GM18907 (cell line): ENCODE measurements at regions not wholly inside any gene's neighbourhood (a gene's known extent, or its start where the extent isn't known, plus 50 kb on each side); places are given as distances from the start of the nearest gene placed in this dataset.

Source experiments
- ATAC-seq: cut with Tn5 transposase; IDR thresholded peaks from one replicate; pipeline ENCODE4 v1.9.1; 2021; ENCODE audit warnings: mild to moderate bottlenecking, moderate library complexity; ENCODE audit not compliant: unreplicated experiment

DNA sequence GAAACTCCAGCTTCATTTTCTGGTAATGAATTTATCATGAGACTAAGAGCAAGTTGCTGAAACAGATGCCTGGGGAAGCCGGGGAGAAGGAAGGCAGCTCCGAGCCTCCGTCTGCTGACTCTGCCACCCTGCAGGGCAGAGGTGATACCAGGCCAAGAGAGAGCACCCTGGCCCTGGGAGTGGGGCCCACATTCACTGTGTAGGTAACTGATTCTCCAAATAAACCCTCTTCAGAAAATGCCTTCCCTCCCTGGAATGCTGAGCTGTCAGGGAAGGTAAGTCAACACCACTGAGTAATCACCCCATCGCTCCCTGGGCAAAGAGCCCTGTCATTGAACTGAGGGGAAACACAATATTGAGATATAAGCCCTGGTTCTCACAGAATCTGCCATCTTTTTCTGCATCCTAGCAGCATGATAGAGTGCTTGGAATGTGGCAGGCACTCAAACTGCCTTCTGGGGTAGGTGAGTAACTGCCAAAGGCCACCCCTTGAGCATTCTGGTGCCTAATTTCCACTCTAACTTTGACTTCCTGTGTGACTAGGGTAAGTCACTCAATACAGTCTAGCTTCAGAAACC, 147.6 kb downstream of the SPATA19 start:
- no peak for ATAC-seq

DNA sequence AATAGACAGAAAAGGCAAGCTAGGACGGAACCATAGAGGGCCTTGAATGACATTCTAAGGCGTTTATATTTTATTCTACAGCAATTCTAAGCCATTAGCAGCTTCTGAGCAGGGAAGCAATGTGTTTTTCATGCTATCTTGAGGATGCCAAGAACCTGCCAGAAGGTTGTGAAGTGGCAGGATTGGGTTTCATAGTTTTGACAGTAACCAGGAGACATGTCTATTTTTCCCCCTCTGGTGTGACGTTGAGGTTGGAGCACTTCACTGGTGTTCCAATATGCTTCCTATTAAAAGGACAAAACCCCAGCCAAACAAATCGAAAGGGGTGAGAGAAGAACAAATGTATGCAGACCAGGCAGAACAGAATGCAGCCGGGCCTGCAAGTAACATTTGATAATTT, 148.2 kb downstream of the SPATA19 start:
- no peak for ATAC-seq

DNA sequence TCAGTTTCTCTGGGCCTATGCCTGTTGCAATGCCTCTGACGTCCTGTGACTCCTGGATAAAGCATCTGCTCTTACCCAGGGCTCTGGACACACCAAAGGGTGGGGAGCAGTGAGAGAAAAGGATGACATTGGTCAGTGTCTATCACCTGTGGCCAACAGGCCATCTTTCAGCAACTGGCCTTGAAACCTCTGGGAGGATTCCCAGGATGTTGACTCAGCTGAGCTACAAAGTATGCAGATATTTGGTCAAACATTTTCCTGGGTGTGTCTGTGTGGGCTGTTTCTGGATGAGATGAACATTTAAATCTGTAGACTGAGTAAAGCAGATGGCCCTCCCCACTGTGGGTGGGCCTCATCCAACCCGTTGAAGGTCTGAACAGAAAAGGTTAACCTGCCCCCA, 149.9 kb downstream of the SPATA19 start:
- ATAC-seq: no peak

DNA sequence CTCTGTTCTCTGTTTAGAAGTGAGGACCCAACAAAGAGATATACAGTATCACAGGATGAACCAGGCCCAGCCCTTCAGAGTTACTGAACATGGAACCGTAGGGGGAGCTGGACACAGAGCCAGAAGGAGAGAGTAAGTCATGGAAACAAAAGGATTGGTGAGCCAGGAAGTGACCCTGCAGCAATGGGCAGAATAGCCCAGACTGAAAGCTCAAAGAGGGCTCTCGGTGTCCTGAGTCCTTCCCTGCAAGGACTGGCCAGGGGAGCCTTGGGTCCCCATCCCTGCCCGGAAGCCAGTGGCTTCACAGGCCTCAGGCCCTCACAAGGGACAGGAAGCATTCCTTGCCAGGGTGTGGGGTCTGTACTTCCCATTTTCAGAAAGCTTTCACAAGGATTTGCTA, 150.6 kb downstream of the SPATA19 start:
- no peak for ATAC-seq

DNA sequence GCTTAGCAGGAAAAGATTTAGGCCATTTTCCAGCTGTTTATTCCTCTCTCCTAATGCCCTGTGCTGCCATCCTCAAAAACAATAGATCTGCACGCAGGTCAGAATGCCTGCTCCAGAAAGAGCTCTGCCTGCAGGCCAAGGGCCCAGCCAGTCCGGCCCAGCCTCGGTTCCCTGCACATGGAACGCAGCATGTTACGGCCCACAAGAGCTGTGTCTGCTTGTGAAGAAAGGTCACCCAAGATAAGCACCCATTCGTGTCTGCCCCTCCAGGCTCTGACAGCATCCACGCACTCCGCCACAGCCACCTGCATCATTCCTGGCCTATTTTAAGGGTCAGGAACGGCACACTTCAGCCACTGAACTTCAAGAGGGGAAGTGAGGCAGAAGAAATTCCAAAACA, 152.2 kb downstream of the SPATA19 start:
- ATAC-seq: no peak

DNA sequence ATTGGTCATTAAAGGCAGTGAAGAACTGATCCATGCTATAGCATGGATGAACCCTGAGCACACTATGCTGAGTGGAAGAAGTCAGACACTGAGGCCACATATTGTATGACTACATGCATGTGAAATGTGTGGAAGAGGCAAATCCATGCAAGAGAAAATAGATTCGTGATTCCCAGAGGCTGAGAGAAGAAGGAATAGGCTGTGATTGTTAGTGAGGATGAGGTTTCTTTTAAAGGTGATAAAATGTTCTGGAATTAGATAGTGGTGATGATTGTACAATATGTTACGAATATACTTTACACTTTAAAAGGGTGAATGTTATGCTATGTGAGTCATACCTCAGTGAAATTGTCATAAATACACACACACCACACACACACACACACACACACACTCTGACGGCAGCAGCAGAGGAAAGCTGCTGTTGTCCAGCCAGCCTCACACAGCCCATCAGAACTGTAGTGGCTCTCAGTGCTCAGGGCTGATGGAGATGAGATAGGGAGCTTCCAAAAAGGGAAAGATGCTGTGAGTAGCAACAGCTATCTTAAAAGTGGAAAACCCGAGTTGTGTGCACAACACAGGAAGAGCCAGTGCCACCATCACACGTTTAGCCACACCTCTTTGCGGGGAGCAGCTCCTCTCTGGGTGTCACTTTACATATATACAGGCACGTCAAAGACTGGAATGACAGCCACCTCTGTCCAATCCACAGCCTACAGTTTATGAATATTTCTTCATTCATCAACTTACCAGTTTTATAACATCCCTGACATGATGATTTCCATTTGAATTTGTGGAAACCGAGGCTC, 153.0 kb downstream of the SPATA19 start:
- ATAC-seq: no peak

DNA sequence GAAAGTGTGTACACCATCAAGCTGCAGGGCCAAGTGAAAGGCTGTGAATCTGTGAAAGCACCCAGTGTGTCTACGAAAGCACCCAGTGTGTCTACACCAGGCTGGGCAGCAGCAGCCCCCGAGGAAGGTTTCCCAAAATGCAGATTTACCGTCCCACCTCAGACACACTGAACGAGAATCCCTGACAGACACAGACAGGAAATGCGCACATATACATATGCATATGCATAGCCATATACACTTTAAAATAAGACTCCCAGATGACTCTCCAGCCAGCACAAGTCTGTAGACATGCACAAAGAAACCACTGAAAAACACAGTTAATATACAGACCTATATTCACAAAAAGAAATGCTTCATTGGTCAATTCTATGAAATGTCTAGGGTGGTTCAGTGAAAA, 155.5 kb upstream of the OPCML start:
- no peak for ATAC-seq

DNA sequence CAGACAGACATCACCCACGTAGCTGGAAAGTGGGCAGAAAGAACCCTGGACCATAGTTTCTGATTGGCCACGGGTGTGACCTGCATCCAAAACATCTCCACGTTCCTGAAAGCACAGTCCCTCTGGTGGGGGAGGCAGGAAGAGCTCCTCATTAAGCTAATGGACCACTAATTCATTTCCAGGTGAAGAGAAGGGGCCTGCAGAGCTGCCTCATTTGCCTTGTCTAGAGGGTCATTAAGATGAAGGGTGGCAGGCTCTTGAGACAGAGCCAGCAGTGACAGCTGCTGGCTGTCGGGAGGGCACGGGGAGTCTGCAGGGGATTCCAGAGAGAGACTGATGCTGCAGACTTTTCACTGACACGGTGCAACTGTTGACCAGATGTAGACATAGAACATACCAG, 149.6 kb upstream of the OPCML start:
- ATAC-seq: no peak

DNA sequence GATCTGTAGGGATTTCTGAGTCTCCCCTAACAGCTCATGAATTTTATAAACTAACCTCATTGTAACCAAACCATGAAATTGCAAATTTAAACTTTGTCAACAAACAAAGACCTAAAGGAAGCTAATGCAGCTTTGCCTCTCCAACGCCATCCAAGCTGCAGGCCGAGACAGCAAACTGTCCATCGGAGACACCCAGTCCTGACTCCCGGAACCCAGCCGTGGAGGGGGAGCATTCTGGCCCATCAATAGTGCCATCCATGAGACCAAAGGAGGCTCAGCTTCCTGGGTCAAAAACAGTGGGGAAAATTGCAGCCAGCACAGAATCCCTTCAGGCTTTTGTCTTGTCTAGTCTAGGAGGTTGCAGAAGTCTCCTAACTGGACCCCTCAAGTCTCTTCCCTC, 147.6 kb upstream of the OPCML start:
- ATAC-seq: no peak

DNA sequence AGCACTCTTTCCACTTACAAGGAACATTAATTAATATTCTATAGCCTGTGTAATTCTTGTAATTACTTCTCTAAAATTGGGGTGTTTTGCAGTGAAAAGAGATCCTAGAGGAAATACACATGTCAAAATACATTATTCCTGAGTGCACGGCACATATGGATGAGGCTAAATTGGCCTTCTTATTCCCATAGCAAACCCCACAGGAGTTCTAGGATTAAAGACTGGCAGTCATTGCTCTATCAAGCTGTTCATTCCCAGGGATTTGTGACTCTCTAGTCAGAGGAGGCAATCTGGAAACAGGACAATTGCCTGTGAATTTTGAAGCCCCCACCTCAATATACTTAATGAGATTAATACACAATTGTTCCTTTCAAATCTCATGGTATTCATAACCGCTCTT, 145.9 kb upstream of the OPCML start:
- ATAC-seq: no peak

DNA sequence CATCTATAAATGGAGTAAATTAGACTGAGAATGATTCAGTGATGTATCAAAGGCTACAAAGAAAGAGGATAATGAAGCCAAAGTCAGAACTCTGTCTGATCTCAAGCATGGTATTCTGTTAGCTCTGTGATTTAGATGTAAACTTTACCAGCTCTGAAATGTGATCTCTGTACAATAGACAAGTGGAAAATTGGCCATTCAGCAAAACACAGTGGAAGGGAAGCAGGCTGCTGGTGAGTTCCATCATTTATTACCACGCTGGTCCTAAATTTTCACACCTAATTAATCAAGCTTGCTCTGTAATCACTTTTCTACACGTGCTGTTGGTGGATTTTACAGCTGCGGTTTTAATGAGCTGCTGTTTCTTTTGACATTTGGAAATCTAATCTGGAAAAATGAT, 145.1 kb upstream of the OPCML start:
- ATAC-seq: no peak

DNA sequence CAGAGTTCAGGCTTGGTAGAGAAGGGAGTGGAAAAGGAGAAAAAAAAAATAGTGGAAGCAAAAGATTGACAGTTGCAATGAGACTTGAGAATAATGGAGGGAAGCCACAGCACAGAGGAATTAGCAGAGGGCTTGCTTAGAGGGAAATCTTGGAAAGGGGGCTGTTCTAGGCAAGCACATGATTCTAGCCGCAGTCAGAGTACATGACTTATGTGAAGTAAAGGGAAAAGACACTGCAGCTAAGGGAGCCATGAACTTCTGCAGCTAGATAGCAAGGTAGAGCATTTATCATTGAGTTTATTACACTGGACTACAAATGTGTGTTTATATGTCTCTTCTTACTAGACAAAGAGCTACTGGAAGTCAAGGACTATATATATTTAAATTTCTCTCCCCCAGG, 144.0 kb upstream of the OPCML start:
- ATAC-seq: no peak

DNA sequence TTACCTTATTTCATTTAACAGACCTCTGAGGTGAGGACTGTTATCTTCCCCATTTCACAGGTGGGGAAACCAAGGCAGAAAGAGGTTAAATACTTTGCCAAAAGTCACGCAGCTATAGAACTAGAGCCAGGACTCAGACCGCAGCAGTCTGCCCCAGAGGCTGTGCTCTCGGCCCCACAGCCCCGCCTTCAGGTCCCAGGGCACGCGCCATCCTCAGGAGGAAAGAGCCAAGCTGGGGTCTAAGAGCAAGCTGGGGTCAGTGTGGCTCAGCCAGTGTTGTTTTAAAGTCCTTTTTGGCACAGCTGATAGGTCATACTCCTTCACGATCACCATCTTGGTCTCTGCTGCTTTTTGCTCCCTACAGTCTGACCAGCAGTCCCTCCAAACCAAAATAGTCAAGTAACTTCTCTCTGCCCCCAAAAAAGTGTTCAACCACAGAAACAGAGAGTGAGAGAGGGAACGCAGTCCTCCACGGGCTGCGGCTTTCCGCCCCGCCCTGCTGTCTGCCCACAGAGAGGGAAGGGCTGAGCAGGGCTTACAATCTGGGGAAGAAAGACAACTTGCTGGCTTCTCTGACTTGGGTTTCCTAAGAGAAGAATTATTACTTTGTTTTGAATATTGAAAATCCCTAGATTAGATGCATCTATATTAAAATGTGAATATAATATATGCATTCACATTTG, 137.2 kb upstream of the OPCML start:
- ATAC-seq: no peak

DNA sequence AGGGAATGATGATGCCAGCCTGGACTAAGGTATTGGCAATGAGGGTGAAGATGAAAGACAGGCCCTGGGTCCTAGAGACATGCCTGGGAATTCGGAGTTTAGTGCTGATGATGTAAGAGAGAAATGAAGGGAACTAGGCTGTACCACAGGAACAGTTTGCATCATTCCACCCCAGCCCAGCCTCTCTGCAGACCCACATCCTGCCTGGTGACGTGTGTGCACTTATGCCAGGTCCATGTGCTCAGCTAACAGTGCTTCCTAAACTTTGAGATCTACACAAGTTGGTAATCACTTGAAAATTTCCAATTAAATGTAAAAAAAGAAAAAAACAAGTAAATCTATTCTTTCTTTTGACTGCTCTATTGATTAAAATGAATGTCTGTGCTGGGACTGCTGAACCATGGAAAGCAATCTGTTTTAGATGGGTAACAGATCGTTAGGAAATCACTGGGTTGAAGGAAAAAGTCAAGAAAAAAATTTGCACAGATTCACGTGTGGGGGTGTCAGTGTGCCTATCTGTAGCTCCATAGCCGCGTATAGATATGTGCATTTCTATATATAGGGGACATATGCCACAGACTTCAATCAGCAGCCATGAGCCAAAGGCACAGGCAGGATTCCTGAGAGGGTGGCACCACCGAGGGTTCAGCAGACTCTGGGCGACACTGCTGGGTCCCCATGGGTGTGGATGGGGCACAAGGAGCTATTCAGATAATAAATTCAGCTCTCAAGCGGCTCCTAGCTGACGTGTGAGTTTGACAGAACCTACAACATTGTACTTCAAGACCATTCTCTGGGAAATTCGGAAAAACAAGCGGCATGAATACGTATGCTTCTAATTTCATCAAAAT, 131.1 kb upstream of the OPCML start:
- ATAC-seq: no peak

DNA sequence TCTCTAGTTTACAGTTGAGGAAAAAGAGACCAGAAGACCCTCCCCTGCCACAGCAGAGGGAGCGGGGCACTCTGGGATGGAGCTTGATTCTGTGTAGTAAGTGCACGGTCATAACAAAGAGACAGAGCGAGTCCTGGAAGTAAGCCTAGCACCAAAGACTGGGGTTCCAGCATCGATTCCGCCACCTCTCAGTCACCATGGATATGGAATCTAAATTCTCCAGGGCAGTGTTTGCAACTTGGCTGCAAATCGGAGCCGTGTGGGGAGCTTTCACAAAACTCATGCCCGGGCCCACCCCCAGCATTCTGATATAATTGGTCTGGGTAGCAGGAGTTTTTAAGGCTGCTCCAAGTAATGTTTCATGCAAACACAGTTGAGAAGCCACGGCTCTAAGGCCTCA, 129.5 kb upstream of the OPCML start:
- ATAC-seq: no peak

DNA sequence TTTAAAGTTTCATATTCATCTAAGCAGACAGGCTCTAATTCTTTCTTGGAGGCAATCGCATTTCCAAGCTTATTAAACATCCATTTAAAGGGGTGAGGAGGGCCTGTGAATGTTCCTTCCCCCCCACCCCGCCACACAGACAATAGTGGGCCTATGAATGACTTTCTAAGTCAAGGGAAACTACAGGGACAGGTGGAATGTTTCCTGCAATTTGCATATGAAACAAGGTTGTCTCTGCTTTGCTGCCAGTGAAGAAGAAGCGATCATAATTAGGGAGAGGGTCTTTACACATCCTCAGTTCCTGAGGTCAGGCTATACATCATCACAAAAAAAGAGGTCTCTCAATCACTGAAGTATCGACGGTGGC, 127.9 kb upstream of the OPCML start:
- ATAC-seq: no peak

DNA sequence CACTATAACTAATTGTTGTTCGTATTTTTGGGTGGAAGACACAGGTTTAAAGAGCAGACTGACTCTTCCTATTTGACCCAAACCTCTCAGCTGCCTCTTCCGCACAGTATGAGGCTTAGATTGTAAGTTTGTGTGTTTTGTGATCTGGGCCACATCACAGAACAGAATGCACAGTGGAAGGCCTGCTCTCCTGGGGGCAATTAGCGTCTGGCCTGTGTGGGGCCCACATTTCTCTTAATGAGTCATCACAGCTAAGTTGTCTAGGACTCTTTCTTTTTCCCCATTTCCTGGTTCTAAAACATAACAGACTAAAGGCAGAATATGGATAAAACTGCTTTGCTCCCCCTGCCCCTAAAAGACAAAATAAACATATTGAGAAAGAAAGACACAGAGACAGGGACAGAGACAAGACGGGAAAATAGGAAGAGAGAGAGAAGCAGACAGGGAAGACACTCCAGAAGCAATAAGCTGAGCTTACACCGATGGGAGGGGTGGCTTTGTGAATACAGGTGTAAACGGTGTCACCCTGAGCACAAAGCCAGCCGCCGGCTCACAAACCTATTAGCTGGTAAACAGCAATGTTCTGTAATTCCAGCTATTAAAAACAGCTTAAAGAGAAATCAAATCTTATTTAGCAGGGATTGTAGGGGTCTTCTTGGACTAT, 127.4 kb upstream of the OPCML start:
- peak; percentile 88 for ATAC-seq

DNA sequence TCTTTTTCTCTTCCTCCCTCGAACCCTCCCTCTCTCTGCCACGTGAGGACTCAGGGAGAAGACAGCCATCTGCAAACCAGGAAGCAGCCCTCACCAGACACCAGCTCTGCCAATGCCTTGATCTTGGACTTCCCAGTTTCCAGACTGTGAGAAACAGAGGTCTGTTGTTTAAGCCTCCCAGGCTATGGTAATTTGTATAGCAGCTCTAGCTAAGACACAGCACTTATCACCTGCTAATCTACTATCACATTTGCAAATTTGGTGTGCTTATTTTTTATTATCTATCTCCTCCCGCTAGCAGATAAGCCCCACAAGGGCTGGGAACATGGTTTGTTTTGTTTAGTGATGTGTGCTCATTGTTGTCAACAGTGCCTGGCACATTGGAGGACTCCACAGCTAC, 124.8 kb upstream of the OPCML start:
- ATAC-seq: no peak

DNA sequence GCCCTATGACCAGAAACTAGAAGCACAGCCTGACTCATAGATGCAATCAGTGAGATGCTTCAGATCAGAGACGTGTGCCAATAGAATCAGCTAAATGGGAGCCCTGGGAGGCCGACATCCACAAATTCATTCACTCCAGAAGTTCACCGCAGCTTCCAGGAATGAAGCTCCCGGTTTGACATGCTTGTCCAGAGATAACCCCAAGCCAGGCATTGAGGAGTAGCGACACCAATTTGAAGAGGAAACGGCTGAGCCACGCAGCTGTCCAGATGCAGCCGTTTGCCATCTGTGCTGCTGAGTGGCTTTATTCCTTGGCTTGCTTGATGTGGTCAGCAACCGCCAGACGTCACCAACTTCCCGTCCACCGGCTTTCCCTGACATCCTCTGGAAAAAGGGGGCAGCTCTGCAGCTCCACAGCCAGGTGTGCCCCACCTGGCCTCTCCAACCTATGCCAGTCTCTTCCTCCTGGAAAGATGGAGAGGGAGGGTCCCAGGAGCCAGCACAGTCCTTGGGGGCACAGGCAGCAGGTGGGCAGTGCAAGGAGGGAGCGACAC, 123.9 kb upstream of the OPCML start:
- ATAC-seq: no peak

DNA sequence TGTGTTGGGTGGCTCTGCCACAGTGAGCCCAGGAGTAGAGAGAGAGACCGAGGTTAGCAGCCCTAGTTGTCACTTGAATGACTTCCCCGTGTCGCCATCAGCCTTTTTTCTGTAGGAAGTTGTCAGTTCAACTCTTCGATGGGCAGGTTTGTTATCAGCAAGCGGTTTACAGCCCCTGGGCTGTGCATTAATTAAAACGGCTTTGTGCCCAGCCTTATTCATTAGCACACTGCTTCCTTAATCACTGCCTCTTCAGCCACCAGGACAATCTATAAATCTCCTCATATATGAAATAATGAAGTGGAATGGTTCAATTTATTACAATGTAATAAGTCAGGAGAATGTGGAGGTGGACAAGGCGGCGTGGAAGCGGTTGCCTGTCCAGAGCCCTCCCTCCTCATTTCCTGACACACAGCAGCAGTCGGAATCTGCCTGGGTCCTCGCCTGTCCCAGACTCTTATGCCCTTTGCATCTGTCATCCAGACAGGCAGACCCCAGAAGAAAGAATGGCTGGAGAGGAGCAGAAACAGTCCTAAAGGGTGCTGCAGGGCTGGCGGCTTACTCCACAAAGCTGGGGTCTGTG, 122.4 kb upstream of the OPCML start:
- no peak for ATAC-seq
